NK-92 treated with Interleukin-12 subunit alpha and Interleukin-12 subunit beta, amount 100 ng/mL, for 24 hours (cell line): ENCODE measurements at regions not wholly inside any gene's neighbourhood (a gene's known extent, or its start where the extent isn't known, plus 50 kb on each side); places are given as distances from the start of the nearest gene placed in this dataset.

Experiments
- DNase-seq: peaks from one replicate; lab custom pipeline; 2025; lab: John Stamatoyannopoulos, UW

DNA sequence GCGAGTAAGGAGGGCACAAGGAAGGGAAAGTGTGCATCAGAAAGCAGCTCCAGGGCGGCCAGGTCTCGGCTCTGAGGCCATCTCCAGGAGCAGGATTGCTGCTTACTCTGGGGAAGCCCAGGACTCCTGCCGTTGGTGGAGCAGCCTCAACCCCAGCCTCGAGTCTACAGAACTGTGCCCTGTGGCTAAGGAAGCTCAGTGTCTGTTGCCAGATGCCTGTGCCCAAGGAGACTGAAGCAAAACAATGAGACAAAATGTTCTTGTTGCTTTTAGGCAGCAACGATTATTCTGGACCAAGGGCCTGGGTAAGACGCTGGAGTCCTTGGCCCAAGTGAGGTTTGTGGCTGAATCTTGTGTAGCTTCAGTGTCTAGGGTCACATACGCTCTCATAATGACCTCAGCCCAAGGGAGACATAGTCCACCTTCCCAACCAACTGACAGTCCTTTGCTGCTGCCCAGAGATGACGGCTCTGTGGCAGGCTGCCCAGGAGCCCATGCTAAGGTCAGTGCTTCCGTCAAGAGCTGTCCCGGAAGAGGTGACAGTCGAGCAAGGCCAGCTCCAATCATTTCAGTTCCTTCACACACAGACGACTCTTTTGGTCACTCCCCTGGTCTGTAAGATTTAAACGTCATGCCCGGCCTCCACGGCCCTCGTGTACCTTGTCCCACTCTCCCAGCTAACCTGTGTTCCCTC is 223.8 kb downstream of the TTC32 start:
- no peak for DNase-seq

GRCh38 chr2:19677215-19677777 is 224.5 kb downstream of the TTC32 start:
- no peak for DNase-seq

DNA sequence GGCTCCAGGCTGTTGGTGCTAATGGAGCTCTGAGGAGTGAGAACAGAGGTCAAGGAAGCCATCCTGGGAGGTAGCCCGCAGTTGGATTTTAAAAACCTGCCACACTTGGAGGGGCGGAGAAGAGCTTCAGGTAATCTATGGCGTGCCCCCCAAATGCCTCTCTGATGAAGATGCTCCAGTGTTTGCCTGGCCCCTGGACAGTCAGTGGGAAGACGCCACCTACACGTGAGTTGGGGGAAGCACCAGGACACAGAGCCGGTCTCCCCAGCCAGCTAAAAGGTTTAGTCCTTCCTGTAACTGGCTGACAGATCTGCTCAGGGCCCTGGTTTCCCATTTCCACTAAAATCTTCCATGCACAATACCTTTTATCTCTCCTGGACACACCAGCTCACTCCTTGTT is 225.0 kb downstream of the TTC32 start:
- DNase-seq, result no peak

DNA sequence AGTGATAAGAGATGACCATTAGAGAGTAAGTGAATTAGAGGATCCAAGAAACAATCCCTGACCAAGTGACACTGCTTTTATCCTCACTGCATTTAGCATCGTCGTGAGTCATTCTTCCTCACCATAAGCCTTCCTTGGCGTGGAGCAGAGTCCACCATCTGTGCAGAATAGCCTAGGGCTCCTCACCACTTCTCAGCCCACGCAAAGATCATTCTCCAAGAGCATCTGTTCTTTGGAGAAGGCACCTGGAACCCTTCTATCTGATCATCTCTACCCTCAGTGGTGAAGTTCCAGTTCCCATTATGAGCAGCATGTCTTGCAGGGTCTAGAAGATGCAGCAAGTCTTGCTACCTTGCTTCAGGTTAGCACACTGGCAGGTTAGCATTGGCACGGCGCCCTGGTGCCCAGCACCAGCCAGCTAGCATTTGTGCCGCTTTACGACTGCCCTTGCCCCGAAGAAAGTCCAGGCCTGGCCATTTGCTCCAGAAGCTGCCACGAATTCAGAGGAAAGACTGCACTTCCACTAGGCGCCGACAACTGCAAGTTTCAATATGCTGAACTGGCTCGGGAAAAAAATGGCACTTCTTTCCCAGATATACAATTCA is 225.8 kb downstream of the TTC32 start:
- no peak for DNase-seq

DNA sequence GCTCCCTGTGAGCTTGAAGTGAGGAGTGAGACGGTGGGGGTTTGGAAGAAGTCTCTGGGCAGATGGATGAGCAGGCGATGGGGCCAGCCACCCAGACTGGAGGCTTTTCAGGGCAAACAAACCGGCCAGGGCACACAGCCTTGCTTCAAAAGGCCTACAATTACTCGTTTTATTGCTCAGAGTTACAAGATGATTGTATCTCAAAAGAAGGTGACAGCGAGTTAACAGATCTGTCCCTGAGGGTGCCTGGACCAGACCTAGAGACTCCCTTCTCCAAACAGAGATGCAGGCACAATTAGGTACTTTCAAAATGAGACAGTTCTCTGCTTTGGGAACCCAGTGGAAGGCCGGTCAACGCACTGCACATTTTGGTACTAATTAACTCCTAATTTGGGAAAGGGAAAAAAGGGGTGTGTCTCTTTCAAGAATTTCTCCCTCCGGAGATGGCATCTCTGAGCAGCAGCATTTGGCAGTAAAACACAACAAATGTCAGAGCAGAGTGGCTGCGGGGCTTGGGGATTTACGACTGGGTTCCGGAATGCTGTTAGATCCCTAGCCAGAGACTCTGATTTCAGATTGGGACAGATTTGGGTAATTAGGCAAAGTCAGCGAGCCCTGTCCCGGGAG is 226.7 kb downstream of the TTC32 start:
- no peak for DNase-seq

- no peak for DNase-seq
Measured at GRCh38 chr2:19674051-19675002, 227.5 kb downstream of the TTC32 start.

- DNase-seq, result no peak
Measured at GRCh38 chr2:19673213-19673791, 228.5 kb downstream of the TTC32 start.

- DNase-seq, result no peak
Measured at GRCh38 chr2:19671916-19672315, 229.9 kb downstream of the TTC32 start.

DNA sequence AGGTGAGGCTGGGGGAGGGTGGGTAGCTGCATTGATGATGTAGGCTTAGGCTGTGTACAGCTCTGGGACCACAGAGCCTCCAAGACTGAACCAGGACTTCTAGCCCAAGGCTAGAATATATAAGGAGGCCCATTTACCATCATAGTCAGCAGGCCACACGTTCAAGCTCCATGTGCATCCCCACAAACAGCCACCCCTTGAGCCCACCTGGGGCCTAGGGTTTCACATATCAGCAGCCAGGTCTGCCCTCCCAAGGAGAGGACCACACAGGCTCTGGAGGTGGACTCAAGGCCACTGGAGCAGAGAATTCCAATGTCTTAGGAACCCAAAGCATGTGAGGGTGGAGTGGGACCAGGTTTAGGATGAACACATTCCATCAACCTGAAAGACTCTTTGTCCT is 230.5 kb downstream of the TTC32 start:
- no peak for DNase-seq

DNA sequence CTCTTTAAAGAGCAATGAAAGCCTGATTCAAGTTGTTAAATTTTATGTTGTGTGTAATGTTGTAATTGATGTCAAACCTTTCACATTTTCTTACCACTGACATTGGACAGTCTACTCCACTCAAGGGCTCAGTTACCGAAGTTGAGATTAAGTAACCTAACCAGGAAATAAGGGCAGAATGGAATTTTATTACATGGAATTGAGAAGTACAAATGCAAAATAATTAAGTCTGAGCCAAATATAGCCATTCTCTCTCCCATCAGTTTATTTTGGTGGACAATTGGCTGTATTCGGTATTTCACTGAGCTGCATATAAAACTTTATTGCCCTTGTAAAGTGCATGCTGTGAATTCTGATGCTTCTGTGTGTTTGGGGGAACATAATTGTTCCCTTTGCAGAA is 231.5 kb downstream of the TTC32 start:
- DNase-seq, result no peak

DNA sequence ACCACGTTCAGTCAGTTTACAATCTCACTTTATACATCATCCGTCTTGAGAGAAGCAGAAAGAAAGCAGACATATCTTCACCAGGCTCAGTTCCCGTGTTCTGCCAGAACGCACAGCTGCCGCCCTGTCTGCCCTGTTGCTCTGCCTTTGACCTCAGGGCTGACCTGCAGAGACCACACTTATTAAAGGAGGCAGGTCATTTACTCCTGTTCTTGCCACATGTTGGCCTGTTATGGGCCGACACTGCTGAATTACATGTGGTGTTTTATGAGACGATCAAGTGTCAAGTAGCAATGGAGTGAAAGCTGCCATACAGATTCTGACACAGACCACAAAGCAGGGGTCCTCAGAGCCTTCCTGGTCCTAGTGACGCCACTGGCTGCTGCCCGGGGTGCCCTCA is 232.2 kb downstream of the TTC32 start:
- no peak for DNase-seq

DNA sequence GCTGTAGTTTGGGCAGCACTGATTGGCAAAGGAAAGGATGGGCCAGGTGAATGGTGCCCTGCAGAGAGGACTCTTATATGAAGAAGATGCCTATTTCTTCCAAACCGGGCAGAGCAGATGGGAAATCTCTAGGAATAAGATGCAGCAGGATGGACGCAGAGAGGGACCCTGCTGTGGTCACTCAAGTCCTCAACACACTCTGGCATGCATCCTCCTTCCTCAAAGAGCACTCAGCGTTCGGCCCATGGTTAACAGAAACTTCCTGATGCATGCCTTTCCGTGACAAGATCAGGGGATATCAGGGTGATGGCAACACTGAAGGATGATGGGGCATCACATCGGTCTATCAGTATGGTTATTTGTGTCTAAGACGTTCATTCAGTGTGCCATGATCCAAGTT is 232.7 kb downstream of the TTC32 start:
- DNase-seq, result no peak

- DNase-seq, result no peak
Measured at GRCh38 chr2:19667536-19667949, 234.2 kb downstream of the TTC32 start.

DNA sequence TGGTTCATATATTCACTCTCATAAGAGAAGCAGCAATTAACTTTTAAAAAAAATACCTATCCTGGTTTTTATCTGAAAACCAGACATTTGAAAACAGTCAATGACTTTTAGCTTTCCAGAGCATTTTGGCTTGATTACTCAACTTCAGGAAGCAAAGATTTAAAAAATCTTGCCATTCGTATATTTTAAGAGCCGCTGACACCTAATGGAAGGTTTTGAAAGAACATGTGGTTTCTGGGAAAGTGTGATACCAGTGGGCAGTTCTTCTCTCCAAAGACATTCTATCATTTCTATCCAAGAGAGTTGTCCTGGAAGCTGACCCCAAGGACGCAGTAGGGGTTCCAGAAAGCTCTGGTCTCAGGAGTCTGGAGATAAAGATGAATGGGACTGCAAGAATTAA is 234.7 kb downstream of the TTC32 start:
- DNase-seq, result no peak

GRCh38 chr2:19664646-19665045 is 237.1 kb downstream of the TTC32 start:
- DNase-seq, result no peak

DNA sequence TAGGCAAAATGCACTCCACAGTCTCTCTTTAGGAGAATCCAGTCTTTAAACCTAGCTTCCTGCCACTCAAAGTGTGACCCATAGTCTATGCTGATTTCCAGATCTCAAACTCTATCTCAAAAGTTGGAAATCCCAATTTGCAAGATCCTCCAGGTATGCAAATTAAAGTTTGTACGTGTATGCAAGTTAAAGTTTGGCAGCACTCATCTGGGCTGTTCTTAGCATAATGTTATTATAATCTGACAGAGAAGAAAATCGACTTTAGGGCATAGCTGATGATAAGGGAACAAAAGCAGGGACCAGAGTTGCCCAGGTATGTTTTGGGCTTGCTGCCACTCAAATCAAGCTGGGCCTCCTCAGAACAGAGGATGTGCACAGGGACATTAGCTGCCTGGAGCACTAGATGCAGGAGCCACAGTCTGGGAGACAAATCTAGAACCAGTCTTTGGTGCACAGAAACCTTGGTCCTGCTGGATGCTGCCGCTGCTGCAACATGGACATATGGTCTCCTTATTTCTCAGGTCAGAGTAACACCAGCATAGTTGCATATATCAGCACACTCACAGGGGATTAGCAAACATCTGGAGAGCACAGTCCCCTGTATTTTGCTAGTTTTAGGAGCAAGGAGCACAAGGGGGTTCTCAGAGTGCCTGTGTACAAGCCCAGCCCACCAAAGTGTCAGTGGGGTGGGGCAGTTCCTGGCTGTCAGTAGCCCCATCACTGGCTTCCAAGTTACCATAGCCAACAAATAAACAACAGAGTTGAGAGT is 242.6 kb downstream of the TTC32 start:
- no peak for DNase-seq

DNA sequence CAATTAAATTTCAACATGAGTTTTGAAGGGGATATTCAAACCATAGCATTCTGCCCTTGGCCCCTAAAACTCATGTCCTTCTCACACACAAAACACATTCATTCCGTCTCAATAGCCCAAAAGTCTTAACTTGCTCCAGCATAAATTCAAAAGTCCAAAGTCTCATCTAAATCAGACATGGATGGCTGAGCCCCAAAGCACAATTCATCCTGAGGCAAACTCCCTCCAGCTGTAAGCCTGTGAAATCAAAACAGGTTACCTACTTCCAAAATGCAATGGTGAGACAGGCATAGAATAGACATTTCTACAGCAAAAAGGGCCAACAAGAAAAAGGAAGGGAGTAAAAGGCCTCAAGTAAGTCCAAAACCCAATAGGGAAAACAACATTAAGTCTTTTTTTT is 245.8 kb downstream of the TTC32 start:
- DNase-seq, result no peak

- no peak for DNase-seq
Measured at GRCh38 chr2:19654310-19655090, 247.3 kb downstream of the TTC32 start.

- DNase-seq, result no peak
Measured at GRCh38 chr2:19653509-19653908, 248.3 kb downstream of the TTC32 start.

DNA sequence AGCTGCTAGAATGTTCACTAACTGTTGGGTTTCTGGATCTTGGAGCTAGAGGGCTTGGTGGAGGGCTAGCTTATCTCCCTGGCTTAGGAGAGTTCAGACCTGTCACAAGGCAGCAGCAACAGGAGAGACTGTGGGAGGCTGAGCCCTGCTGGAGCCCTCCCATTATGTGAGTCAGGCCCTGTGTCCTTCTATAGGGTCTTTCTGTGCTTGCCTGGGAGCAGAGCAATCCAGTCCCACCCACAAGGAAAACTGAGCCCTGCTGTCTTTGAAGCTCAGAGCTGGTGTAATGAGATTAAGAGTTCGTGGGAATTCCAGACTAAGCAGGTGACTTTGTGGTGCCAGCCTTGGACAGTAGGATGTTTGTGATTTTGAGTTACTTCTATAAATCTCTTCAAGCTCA is 249.0 kb downstream of the TTC32 start:
- DNase-seq, result no peak
